Thyroid gland (tissue), 4 donors: ENCODE measurements at regions not wholly inside any gene's neighbourhood (a gene's known extent, or its start where the extent isn't known, plus 50 kb on each side); places are given as distances from the start of the nearest gene placed in this dataset.

Experiments
- POLR2A ChIP-seq, 2 donors: fragments of 450-650 bp; IDR thresholded peaks; one replicate each; pipeline ENCODE4 v1.6.1; 2017; ENCODE audit warnings: antibody characterized with exemption in 2 of 2, mild to moderate bottlenecking in 2 of 2, moderate library complexity in 1 of 2
- TF ChIP-seq, protein P1 (sequence below), 6 experiments: fragments of 200-600 bp in 3 of 6; fragments of 450-650 bp in 3 of 6; sonication (generic) in 3 of 6; IDR thresholded peaks; one replicate each; pipeline ENCODE4 v1.5.1; 2016 to 2019; ENCODE audit warnings: antibody characterized with exemption in 6 of 6, mild to moderate bottlenecking in 2 of 6, inconsistent platforms in 1 of 6, moderate library complexity in 1 of 6

DNA sequence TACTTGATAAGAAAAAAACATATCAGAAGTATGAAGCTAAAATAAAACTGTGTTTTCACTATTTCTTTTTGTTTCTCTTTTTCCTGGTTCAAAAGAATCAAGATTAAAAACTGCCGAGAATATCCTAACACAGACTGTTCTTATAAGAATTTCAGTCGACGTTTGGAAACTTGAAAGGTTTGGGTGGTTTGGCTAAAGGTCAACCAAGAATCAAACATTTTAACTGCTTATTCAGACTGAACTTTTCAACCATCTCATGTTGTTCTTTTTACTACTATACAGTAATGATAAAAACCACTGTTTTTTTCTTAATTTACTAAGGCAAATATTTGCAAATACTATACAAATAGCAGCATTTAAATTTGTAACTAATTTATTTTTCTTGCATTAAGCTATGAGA lies 308.5 kb upstream of the TFPI start:
- TF ChIP-seq POLR2A (IDR thresholded peaks at IDR 0.05) = no peak
- TF ChIP-seq, protein P1, sequence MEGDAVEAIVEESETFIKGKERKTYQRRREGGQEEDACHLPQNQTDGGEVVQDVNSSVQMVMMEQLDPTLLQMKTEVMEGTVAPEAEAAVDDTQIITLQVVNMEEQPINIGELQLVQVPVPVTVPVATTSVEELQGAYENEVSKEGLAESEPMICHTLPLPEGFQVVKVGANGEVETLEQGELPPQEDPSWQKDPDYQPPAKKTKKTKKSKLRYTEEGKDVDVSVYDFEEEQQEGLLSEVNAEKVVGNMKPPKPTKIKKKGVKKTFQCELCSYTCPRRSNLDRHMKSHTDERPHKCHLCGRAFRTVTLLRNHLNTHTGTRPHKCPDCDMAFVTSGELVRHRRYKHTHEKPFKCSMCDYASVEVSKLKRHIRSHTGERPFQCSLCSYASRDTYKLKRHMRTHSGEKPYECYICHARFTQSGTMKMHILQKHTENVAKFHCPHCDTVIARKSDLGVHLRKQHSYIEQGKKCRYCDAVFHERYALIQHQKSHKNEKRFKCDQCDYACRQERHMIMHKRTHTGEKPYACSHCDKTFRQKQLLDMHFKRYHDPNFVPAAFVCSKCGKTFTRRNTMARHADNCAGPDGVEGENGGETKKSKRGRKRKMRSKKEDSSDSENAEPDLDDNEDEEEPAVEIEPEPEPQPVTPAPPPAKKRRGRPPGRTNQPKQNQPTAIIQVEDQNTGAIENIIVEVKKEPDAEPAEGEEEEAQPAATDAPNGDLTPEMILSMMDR (IDR thresholded peaks at IDR 0.05) = no peak
